Spleen (tissue), 11 donors: ENCODE measurements at regions not wholly inside any gene's neighbourhood (a gene's known extent, or its start where the extent isn't known, plus 50 kb on each side); places are given as distances from the start of the nearest gene placed in this dataset.
"Not testable (repeated sequence)": the region's sequence is repeated elsewhere in the genome, so short reads cannot be mapped to it uniquely, and the experiment has no call there.

Experiments used
- DNase-seq: peaks from one replicate; pipeline ENCODE4 v3.0.0-alpha.2; 2020
- H3K27ac ChIP-seq, 8 donors: fragments of 200-600 bp; sonication (generic) in 7 of 8; 1 replicate in 4 of 8; 2 replicates in 4 of 8; pipeline versions ENCODE4 v1.5.0 to v1.8.0; 2016 to 2021; ENCODE audit warnings: inconsistent platforms in 4 of 8, mild to moderate bottlenecking in 4 of 8, moderate library complexity in 1 of 8
- H3K27me3 ChIP-seq, 7 donors: fragments of 200-600 bp; sonication (generic) in 6 of 7; replicated peaks in 1 of 7; 1 replicate in 4 of 7; 2 replicates in 3 of 7; pipeline versions ENCODE4 v1.5.0 to v1.8.0; 2016 to 2021; ENCODE audit warnings: inconsistent platforms in 3 of 7, mild to moderate bottlenecking in 1 of 7
- H3K36me3 ChIP-seq, 6 donors: fragments of 200-600 bp; sonication (generic) in 5 of 6; 1 replicate in 4 of 6; 2 replicates in 2 of 6; pipeline versions ENCODE4 v1.5.0 to v1.8.0; 2016 to 2021; ENCODE audit warnings: inconsistent platforms in 2 of 6
- H3K4me1 ChIP-seq, 6 donors: fragments of 200-600 bp; sonication (generic) in 5 of 6; 1 replicate in 3 of 6; 2 replicates in 3 of 6; pipeline versions ENCODE4 v1.5.0 to v1.8.0; 2016 to 2021; ENCODE audit warnings: inconsistent platforms in 3 of 6
- H3K4me3 ChIP-seq, 8 donors: fragments of 200-600 bp; sonication (generic) in 7 of 8; 1 replicate in 4 of 8; 2 replicates in 4 of 8; pipeline versions ENCODE4 v1.5.0 to v1.8.0; 2016 to 2021; ENCODE audit warnings: inconsistent platforms in 4 of 8, mild to moderate bottlenecking in 4 of 8, moderate library complexity in 2 of 8
- H3K9me3 ChIP-seq, 8 donors: fragments of 200-600 bp; sonication (generic) in 7 of 8; 1 replicate in 4 of 8; 2 replicates in 4 of 8; pipeline versions ENCODE4 v1.5.0 to v1.8.0; 2016 to 2021; ENCODE audit warnings: inconsistent platforms in 4 of 8
- CTCF ChIP-seq, 11 experiments: fragments of 200-600 bp in 7 of 11; fragments of 450-650 bp in 4 of 11; sonication (generic) in 4 of 11; IDR thresholded peaks in 8 of 11; conservative IDR thresholded peaks in 3 of 11; 1 replicate in 7 of 11; 2 replicates in 4 of 11; pipeline versions ENCODE4 v1.4.0 to v1.8.0; 2016 to 2021; ENCODE audit warnings: antibody characterized with exemption in 11 of 11, inconsistent platforms in 4 of 11, mild to moderate bottlenecking in 1 of 11
- POLR2A ChIP-seq, 3 donors: fragments of 450-650 bp; IDR thresholded peaks; one replicate each; pipeline ENCODE4 v1.5.1; 2017; ENCODE audit warnings: antibody characterized with exemption in 3 of 3, mild to moderate bottlenecking in 1 of 3
- POLR2AphosphoS5 ChIP-seq, 3 donors: sonication (generic); formaldehyde crosslinking; IDR thresholded peaks; one replicate each; pipeline ENCODE4 v1.5.1; 2017; ENCODE audit warnings: antibody characterized with exemption in 3 of 3
- WGBS, 5 donors: extraction: QIAGEN DNeasy Blood & Tissue Kit in 3 of 5; methylation state at CpG; one replicate each; pipeline versions ENCODE4 v1.1.5 to v1.1.7; 2013 to 2018; 5-methylcytosine and 5-hydroxymethylcytosine counted together
- intact Hi-C: fragments of 100-400 bp; cut with DNase I; formaldehyde crosslinking; loops from one replicate; pipeline ENCODE4 v1.15.0; 2023; ENCODE audit warnings: low total_unique reads
- donor health status: healthy with polysubstance abuse.
- donor health status: DM: no; HTN: no; CAD: no; lungs with moderate emphysema.
- donor health status: DM: no; HTN: no; CAD: no.
- donor health status: Bipolar disorder and iron deficiency.
- donor health status: healthy.
- donor health status: DM: no; HTN: no; CAD: no.
- donor health status: DM: yes; HTN: yes; CAD: no.

- Histone ChIP-seq H3K27ac (no peak overlapping the region), H3K4me1 (no peaks in the 10 kb centered on the region), H3K9me3 (no peaks in the 10 kb centered on the region), H3K4me3 (no peak overlapping the region), H3K36me3 (no peaks in the 10 kb centered on the region), H3K27me3 (no peaks in the 10 kb centered on the region)
- DNase-seq, result no peak
- WGBS, 5 donors, result 94 to 100% (median 96%) methylated on average over 1 of the region's 1 CpG
- TF ChIP-seq POLR2AphosphoS5 (IDR thresholded peaks at IDR 0.05) (no peak), POLR2A (IDR thresholded peaks at IDR 0.05) (no peak), CTCF (IDR thresholded peaks at IDR 0.05 in 8 of 11, conservative IDR thresholded peaks at IDR 0.05 in 3 of 11) (no peak)
- intact Hi-C loops, result no loop called here
Measured at GRCh38 chr2:239866350-239866749, 158.8 kb downstream of the NDUFA10 start.

- H3K36me3 ChIP-seq, H3K27ac ChIP-seq, H3K4me1 ChIP-seq, intact Hi-C loops, H3K27me3 ChIP-seq, H3K4me3 ChIP-seq, H3K9me3 ChIP-seq, DNase-seq: not testable (repeated sequence)
- 88 to 97% (median 92%) methylated on average over 5 of the region's 5 CpGs for WGBS, 5 donors
Measured at GRCh38 chr2:239865856-239866255, 159.3 kb downstream of the NDUFA10 start.

- Histone ChIP-seq H3K27ac (no peak overlapping the region), H3K4me3 (no peak overlapping the region), H3K36me3 (no peaks in the 10 kb centered on the region), H3K27me3 (no peaks in the 10 kb centered on the region), H3K4me1 (no peaks in the 10 kb centered on the region), H3K9me3 (no peaks in the 10 kb centered on the region)
- intact Hi-C loops, result no loop called here
- 95 to 96% (median 95%) methylated on average over 41 to 42 of the region's 42 CpGs for WGBS, 5 donors
- TF ChIP-seq CTCF (IDR thresholded peaks at IDR 0.05 in 8 of 11, conservative IDR thresholded peaks at IDR 0.05 in 3 of 11) (no peak), POLR2A (IDR thresholded peaks at IDR 0.05) (no peak), POLR2AphosphoS5 (IDR thresholded peaks at IDR 0.05) (no peak)
- no peak for DNase-seq
Measured at GRCh38 chr2:239865059-239865639, 160.0 kb downstream of the NDUFA10 start.

- H3K4me3 ChIP-seq, result no peak overlapping the region
- H3K9me3 ChIP-seq, result no peaks in the 10 kb centered on the region
- H3K27ac ChIP-seq, result no peak overlapping the region
- WGBS, 5 donors, result 90 to 96% (median 95%) methylated on average over 20 to 26 of the region's 26 CpGs
- H3K36me3 ChIP-seq, result no peaks in the 10 kb centered on the region
- no peak for DNase-seq
- H3K27me3 ChIP-seq, result no peaks in the 10 kb centered on the region
- intact Hi-C loops, result no loop called here
- TF ChIP-seq CTCF (IDR thresholded peaks at IDR 0.05 in 8 of 11, conservative IDR thresholded peaks at IDR 0.05 in 3 of 11) (no peak), POLR2AphosphoS5 (IDR thresholded peaks at IDR 0.05) (no peak), POLR2A (IDR thresholded peaks at IDR 0.05) (no peak)
- no peaks in the 10 kb centered on the region for H3K4me1 ChIP-seq
Measured at GRCh38 chr2:239864247-239865058, 160.7 kb downstream of the NDUFA10 start.
